ENCODE measurements at regions not wholly inside any gene's neighbourhood (a gene's known extent, or its start where the extent isn't known, plus 50 kb on each side); places are given as distances from the start of the nearest gene placed in this dataset.

GRCh38 chr13:66208589-66208988 lies 1021.5 kb downstream of the PCDH9 start:
- no peak for TF ChIP-seq MLLT1 (IDR thresholded peaks at IDR 0.05)
- no peak for TF ChIP-seq EZH2 (IDR thresholded peaks at IDR 0.05; ENCODE audit: borderline replicate concordance, control insufficient read depth, low read depth, low read length)
- no peak for TF ChIP-seq ESRRA (IDR thresholded peaks at IDR 0.05; ENCODE audit: low read length)
- TF ChIP-seq WRNIP1 (IDR thresholded peaks at IDR 0.05; ENCODE audit: borderline replicate concordance, low read depth, low read length), result no peak
- TF ChIP-seq CREM (IDR thresholded peaks at IDR 0.05; ENCODE audit: low read depth), result no peak
- no peak for TF ChIP-seq YY1 (IDR thresholded peaks at IDR 0.05; ENCODE audit: low read depth, low read length)
- TF ChIP-seq NR2C2 (IDR thresholded peaks at IDR 0.05; ENCODE audit: borderline replicate concordance, control insufficient read depth, insufficient read length, low read depth), result no peak
- TF ChIP-seq POLR2A (IDR thresholded peaks at IDR 0.05; ENCODE audit: low read depth, low read length), result no peak
- TF ChIP-seq SRF (IDR thresholded peaks at IDR 0.05; ENCODE audit: low read depth in 2 of 2, low read length in 2 of 2), result no peak
- TF ChIP-seq BCL3 (IDR thresholded peaks at IDR 0.05; ENCODE audit: borderline replicate concordance, insufficient read depth, low read depth, low read length, poor library complexity, severe bottlenecking), result no peak
- TF ChIP-seq ZNF274 (IDR thresholded peaks at IDR 0.05; ENCODE audit: insufficient read depth, insufficient read length), result no peak
- no peak for TF ChIP-seq CTCF (IDR thresholded peaks at IDR 0.05 in 2 of 3, conservative IDR thresholded peaks at IDR 0.05 in 1 of 3; ENCODE audit: control insufficient read depth in 2 of 3, extremely low read depth in 1 of 3, insufficient read depth in 1 of 3, low read depth in 3 of 3, low read length in 3 of 3)
- no peak for TF ChIP-seq BACH1 (IDR thresholded peaks at IDR 0.05; ENCODE audit: borderline replicate concordance)
- no peak for TF ChIP-seq POLR2AphosphoS5 (IDR thresholded peaks at IDR 0.05; ENCODE audit: low read length)
